Renal pelvis (tissue), 1 donor: ENCODE measurements at regions not wholly inside any gene's neighbourhood (a gene's known extent, or its start where the extent isn't known, plus 50 kb on each side); places are given as distances from the start of the nearest gene placed in this dataset.
"Not testable (repeated sequence)": the region's sequence is repeated elsewhere in the genome, so short reads cannot be mapped to it uniquely, and the experiment has no call there.

ENCODE experiments used
- DNase-seq: peaks from one replicate; pipeline ENCODE4 v3.0.0-alpha.2; 2013

GRCh38 chr1:207243442-207244408 is 77.8 kb upstream of the CD55 start:
- DNase-seq: no peak

DNA sequence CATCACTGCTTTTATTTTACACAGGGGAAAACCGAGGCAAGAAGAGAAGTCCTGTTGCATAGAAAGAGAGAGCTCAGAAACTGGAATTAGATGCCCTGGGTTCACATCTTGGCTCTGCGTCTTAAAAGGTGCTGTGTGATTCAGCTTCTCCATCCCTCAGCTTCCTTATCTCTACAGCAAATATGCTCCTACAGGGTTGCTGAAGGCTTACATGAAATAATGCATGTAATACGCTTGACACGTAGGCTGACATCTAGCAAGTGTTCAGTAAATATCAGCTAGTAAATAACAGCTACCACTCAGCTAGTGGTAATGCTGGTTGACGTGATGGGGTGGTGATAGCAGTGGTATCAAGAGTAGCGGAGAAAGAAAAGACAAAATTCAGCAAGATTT is 77.1 kb upstream of the CD55 start:
- DNase-seq: no peak

- DNase-seq: no peak
Measured at GRCh38 chr1:207245124-207245523, 76.4 kb upstream of the CD55 start.

DNA sequence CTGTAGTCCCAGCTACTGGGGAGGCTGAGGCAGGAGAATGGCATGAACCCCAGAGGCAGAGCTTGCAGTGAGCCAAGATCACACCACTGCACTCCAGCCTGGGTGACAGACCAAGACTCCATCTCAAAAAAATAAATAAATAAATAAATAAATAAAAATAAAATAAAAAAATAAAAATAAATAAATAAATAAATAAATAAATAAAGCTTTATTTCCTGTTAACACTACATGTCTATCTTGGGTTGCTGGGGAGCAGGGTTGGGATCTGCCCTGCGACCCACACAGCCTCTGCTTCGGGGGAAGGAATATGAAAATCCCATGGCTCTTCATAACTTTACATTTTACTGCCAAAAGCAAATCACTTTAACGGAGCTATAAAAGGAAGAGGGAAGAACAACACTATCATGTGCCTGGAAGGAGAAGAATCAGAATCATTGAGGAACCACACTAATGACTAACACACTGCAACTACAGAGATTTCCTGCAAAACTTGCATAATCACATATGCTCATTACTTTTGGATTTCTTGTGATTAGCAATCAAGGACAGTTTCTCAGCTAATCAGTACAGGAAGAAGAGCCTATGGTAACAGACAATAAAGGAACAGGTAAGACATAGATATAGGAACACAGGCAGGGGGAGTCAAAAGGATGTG is 72.8 kb upstream of the CD55 start:
- DNase-seq: no peak

- DNase-seq: no peak
Measured at GRCh38 chr1:207250431-207250830, 71.0 kb upstream of the CD55 start.

- no peak for DNase-seq
Measured at GRCh38 chr1:207251066-207251465, 70.4 kb upstream of the CD55 start.

DNA sequence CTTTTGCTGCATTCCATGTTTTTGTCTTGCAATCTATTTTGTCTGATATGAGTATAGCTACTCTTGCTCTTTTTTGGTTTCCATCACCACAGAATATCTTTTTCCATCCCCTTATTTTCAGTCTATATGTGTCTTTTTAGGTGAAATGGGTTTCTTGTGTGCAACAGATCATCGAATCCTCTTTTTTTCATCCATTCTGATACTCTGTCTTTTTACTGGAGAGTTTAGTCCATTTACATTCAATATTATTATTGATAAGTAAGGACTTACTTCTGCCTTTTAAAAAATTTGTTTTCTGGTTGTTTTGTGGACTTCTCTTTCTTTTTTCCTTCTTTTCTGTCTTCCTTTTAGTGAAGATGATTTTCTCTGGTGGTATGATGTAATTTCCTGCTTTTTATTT is 64.6 kb upstream of the CD55 start:
- no peak for DNase-seq

DNA sequence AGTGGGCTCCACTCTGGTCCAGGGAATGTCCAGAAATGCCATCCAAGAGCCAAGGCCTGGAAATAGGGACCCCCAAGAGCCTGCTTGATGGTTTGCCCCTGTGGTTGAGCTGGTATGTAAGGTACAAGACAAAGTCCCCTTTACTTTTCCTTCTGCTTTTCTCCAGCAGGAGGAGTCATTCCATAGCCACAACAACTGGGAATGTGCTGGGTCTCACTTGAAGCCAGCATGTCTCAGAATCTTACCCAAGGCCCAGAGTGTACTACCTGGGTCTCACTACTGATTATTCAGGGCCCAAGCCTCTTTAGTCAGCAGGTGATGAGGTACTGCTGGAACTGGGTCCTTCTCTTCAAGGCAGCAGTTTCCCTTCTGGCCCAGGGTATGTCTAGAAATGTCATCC is 62.1 kb upstream of the CD55 start:
- DNase-seq: no peak

DNA sequence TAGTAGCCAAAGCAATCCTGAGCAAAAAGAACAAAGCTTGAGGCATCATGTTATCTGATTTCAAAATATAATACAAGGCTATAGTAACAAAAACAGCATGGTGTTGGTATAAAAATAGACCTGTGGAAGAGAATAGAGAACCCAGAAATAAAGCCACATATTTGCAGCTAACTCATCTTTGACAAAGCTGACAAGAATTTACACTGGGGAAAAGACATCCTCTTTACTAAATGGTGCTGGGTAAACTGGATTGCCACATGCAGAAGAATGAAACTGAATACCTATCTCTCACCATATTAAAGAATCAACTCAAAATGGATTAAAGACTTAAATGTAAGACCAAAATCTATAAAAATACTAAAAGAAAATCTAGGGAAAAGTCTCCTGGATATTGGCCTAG is 59.5 kb upstream of the CD55 start:
- no peak for DNase-seq

GRCh38 chr1:207262891-207263290 is 58.6 kb upstream of the CD55 start:
- DNase-seq: not testable (repeated sequence)

DNA sequence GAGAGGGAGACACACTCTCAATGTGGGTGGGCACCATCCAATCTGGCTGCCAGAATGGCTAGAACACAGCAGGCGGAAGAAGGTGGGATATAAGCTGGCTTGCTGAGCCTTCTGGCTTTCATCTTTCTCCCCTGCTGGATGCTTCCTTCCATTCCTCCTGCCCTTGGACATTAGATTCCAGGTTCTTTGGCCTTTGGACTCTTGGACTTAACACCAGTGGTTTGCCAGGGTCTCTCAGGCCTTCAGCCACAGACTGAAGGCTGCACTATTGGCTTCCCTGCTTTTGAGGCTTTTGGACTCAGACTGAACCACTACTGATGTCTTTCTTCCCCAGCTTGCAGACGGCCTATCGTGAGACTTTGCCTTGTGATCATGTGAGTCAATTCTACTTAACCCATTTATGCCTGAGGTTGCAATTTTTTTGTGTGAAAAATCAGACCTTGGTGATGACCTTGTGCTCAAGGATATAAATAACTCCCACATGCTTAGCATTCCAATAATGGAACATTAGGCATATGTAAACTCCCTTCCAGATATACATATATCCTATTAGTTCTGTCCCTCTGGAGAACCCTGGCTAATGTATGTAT is 56.7 kb upstream of the CD55 start:
- no peak for DNase-seq

- DNase-seq: no peak
Measured at GRCh38 chr1:207268337-207268736, 53.1 kb upstream of the CD55 start.

- DNase-seq: no peak
Measured at GRCh38 chr1:207268753-207269511, 52.5 kb upstream of the CD55 start.
